Fibroblast of peridontal ligament (primary cell): ENCODE measurements at regions not wholly inside any gene's neighbourhood (a gene's known extent, or its start where the extent isn't known, plus 50 kb on each side); places are given as distances from the start of the nearest gene placed in this dataset.
"Not testable (repeated sequence)": the region's sequence is repeated elsewhere in the genome, so short reads cannot be mapped to it uniquely, and the experiment has no call there.

Source experiments
- DNase-seq: peaks from one replicate; pipeline ENCODE4 v3.0.0-alpha.2; 2010; ENCODE audit errors: extremely low read depth

- no peak for DNase-seq
Observed at GRCh38 chr3:145904138-145904537, 256.8 kb downstream of the PLOD2 start.

GRCh38 chr3:145906301-145906700, 254.7 kb downstream of the PLOD2 start:
- no peak for DNase-seq

GRCh38 chr3:145906755-145907154, 254.2 kb downstream of the PLOD2 start:
- DNase-seq = no peak

GRCh38 chr3:145911016-145911415, 250.0 kb downstream of the PLOD2 start:
- peak; percentile 47 for DNase-seq

- DNase-seq = no peak
Observed at GRCh38 chr3:145915787-145916186, 245.2 kb downstream of the PLOD2 start.

GRCh38 chr3:145927736-145928135, 233.2 kb downstream of the PLOD2 start:
- not testable (repeated sequence) for DNase-seq

- peak; percentile 89 for DNase-seq
Observed at GRCh38 chr3:145936971-145937370, 224.0 kb downstream of the PLOD2 start.

- DNase-seq = no peak
Observed at GRCh38 chr3:145939431-145939830, 221.6 kb downstream of the PLOD2 start.

- DNase-seq = peak; percentile 29
Observed at GRCh38 chr3:145942052-145942451, 218.9 kb downstream of the PLOD2 start.

GRCh38 chr3:145943952-145944351, 217.0 kb downstream of the PLOD2 start:
- DNase-seq = no peak

- peak; percentile 17 for DNase-seq
Observed at GRCh38 chr3:145951441-145951840, 209.5 kb downstream of the PLOD2 start.

GRCh38 chr3:145952536-145952935, 208.4 kb downstream of the PLOD2 start:
- peak; percentile 91 for DNase-seq

- peak; percentile 16 for DNase-seq
Observed at GRCh38 chr3:145953316-145953715, 207.7 kb downstream of the PLOD2 start.

- peak; percentile 18 for DNase-seq
Observed at GRCh38 chr3:145959457-145960088, 201.4 kb downstream of the PLOD2 start.

- no peak for DNase-seq
Observed at GRCh38 chr3:145963111-145963510, 197.9 kb downstream of the PLOD2 start.

GRCh38 chr3:145967043-145967442, 193.9 kb downstream of the PLOD2 start:
- DNase-seq = no peak

GRCh38 chr3:145971186-145971585, 189.8 kb downstream of the PLOD2 start:
- DNase-seq = no peak

GRCh38 chr3:145972851-145973250, 188.1 kb downstream of the PLOD2 start:
- DNase-seq = no peak

GRCh38 chr3:145981056-145981455, 179.9 kb downstream of the PLOD2 start:
- DNase-seq = no peak

GRCh38 chr3:145983101-145983500, 177.9 kb downstream of the PLOD2 start:
- peak; percentile 12 for DNase-seq
